ENCODE measurements at regions not wholly inside any gene's neighbourhood (a gene's known extent, or its start where the extent isn't known, plus 50 kb on each side); places are given as distances from the start of the nearest gene placed in this dataset.

DNA sequence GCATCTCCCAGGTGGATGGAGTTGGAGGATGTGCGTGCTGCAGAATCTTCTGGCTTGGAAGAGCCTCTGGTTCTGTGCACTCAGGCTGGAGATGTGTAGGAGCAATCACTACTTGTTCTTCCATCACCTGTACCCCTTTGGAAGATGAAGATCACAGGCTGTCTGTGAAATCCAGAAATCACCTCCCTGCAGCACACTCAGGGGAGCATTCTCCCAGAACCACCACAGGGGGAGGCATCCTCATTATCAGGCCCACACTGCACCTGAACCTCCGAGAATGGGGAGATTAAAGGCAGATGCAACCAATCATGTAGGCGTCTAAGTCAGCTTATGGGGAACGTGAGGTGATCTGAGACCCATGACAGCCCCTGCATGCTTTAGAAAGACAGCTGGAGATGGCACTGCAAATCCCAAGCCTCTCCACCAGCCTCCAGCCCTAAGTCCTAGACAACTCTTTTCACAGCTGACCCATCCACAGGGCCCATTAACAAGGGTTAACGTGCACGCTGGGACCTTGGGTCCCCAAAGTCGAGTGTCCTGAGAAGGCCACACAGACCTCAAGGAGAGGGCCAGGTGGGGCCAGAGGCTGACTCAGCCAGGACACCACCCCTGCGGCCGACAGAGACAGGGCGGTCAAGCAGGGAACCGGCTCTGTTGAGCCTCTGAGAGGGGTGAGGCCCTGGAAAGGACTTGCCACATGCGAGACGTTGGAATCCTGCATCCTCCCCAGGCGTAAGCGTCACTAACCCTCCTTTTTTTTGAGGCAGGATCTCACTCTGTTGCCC, 314.9 kb downstream of the EIPR1 start:
- no peak for DNase-seq (ENCODE audit: low read depth, low spot score)

DNA sequence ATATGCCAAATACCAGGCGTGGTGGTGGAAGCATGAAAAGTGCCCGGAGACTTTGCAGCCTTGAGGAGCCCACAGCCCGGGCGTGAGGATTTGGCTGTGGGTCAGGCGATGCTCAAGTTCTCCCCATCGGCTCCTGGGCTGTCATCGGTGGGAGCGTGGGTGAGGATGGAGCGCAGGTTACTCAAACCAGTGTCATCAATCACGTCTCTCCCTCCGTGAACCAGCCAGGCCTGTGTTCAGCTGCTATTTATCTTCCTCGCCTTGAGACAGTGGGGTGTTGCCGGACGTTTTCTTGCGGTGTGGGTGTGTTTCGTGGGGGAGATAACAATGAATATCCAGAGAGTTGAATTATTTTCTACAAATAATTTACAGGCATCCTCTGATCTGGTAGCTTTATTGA, 317.6 kb downstream of the EIPR1 start:
- DNase-seq (ENCODE audit: low read depth, low spot score) = no peak

DNA sequence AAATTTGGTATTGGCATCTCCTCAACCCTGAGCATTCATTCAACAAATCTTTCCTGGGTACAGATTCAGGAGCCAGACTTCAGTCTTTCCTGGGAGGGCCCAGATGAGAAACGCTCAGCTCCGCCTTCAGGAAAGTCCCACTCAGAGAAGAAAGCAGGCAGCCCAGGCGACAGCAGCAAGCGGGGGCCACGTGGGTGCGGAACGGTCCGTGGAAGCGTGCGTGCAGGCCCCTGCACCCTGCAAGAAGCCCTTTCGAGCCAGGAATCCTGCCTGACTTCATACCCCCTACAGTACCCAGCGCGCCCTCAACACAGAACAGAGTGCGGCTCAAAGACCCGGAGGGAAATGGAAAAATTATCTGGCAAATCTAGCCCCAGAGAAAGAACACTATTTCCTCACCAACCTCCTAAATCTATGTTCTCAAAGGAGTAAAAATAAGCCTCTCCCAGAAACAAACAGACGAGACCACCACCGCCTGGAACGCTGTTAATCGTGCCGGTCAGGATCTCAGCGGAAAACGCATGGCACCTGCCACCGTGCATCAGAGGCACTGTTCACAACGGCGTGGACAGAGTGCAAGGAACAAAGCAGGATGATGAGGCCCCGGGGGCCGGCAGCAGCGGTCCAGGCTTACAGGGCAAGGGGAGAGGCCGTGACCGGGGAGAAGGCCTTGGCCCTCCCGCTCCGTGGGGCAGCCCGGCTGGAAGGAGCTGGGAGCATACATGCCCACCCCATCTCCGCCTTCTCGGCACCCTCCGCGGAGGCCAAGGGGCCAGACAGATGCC, 318.3 kb downstream of the EIPR1 start:
- DNase-seq (ENCODE audit: low read depth, low spot score) = no peak

DNA sequence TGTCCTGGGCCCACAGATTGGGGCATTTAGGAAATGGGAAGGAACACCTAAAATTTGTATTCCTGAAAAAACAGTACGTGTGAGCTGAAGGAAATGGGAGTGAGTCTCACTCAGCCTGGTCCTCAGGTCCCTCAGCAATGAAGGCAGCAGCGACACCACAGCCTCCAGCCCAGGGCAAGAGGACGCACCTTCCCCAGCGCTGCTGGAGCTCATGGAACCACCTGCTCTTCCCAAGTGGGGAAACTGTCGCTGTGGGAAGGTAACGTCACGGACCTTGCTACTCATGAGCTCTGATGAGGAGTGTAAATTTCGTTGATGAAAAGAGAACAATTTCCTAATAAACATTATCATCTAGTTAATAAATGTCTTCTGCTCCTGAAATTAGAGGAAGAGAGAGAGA, 323.6 kb downstream of the EIPR1 start:
- no peak for DNase-seq (ENCODE audit: low read depth, low spot score)

DNA sequence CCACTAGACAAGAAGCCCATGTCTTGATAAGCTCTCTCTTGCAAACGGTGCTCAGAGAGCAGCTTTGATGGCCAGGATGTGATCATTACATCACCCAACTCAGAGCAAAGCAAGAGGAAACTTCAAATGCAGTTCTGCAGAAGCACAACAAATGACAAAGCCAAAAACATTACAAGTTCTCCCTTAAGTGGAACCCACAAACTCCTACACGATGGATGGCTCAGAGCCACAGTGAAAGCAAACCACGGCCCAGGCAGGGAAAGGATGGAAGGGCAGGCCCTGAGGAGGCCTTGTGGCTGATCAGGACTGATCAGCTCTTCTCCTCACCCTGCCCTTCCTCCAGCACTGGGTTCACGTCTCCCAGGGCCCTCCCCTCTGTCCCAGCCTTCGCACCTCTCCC, 326.4 kb downstream of the EIPR1 start:
- DNase-seq (ENCODE audit: low read depth, low spot score) = no peak

DNA sequence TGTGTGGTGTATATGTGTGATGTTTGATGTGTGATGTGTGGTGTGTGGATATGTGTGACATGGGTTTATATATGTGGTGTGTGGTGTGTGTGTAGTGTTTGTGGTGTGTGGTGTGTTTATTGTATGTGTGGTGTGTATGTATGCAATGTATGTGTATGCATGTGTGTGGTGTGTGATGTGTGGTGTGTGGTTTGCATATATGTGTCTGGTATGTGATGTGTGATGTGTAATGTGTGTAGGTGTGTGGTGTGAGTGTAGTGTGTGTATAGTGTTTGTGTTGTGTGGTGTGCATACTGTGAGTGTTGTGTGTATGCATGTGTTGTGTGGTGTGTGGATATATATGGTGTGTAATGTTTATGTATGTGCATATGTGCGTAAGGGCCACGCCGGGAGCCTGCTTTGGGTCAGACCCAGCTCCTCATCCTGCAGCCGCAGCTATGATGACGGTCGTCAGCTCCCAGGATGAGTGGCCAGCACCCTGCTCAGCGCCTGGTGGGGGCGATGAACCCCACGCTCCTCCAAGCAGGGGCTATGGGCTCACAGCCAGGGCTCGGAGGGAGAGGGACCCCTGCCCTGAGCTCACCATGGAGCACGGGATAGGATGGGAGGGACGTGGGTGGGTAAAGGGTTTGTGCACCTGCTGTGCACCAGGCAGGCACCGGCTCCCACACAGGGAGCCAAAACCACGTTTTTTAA, 331.3 kb downstream of the EIPR1 start:
- no peak for DNase-seq (ENCODE audit: low read depth, low spot score)

DNA sequence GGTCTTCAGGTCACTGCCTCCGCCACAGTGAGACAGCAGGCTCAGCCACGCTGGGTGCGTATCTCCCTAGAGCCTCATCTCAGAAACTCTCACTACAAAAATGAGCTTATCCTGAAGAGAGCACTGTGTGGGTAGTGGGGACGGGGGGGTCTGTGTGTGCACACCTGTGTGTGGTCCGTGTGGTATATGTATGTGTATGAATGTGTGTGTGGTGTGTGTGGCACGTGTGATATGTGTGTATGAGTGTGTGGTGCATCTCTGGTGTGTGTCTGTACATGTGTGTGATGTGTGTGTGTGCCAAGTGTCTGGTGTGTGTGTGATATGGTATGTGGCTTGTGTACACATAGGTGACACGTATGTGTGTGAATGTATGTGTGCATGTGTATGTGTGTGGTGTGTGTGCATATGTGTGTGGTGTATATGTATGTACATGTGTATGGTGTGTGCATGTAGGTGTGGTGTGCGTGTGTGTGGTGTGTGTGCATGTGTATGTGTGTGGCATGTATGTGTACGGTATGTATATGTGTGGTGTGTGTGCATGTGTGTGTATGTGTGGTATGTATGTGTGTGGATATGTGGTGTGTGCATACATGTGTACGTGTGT, 332.2 kb downstream of the EIPR1 start:
- DNase-seq (ENCODE audit: low read depth, low spot score) = no peak

DNA sequence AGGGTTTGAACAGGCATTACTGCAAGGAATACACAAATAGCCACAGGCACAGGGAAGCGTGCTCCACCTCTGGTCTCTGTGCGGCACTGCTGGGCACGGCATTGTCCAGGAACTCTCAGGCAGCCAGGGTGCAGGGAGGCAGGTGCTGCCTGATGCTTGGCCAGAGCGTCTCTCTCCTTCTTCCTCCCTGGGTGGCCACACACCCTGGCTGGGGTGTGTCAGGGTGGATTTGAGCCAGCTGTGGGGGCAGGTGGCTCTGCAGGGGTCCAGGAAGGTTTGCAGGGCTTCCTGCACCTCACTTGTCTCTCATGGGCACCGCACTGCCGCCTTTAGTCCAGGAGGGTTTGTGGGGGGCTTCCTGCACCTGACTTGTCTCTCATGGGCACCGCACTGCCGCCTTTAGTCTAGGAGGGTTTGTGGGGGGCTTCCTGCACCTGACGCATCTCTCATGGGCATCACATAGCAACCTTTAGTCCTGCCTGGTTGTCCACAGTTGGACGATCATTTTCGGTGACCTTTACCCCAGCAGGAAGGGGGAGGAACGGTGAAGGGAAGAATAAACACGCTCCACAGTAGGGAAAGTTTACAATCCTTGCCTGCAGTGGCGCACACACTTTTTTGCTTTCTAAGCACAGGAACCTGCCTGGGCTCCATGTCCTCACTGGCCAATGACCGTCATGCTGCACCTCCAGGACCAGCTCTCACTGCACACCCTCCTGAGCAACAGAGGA, 332.9 kb downstream of the EIPR1 start:
- no peak for DNase-seq (ENCODE audit: low read depth, low spot score)

DNA sequence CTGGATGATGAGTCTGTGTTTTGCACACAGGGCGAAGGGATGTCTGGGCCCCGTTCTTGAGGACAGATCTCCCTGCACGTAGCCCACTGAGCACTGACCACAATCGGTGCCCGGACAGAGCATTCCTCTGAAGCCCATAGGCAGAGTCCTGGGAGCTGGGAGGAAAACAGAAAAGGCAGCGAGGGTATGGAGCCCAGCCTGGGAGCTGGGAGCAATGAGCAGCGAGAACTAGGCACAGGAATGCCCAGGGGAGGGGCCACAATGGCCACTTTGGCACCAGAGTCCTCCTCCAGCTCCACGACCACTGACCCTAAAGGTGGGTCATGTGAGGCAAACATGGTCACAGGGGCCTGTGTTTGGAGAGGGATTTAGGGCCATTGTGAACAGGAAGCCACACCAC, 333.9 kb downstream of the EIPR1 start:
- DNase-seq (ENCODE audit: low read depth, low spot score) = no peak

DNA sequence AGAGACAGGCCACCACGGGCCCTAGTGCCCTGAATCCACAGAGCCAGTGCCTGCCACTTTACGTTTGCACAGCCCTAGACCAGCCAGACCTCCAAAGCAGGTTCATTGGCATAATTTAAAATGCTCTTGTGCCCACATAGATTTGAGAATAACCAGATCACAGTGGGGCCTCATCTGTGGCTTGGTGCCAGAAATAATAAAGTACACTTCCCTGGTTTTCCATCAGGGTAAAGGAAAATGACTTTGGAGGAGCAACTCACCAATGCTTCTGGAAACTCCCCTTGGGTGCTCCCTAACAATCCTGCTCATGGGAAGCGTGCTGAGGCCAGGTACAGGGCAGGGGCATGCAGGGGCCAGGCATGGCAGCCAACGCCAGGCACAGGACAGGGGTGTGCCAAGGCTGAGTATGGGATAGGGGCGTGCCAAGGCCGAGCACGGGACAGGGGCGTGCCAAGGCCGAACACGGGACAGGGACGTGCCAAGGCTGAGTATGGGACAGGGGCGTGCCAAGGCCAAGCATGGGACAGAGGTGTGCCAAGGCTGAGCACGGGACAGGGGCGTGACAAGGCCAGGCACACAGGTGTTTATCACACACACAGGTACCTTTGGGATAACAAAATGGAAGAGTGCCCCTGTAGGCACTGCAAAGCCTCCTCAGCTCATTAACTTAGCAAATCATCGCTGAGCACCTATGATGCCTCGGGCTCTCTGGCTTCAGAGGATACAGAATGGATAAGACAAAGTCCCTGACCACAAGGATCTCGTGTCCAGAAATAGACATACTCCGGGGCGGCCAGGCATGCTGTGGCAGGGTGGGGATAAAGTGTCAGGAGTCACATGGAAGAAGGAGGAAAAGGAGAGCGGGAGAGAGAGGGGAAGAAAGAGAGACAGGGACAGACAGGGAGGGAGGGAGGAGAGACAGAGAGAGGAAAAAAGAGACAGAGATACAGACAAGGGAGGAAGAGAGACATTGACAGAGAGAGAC, 334.7 kb downstream of the EIPR1 start:
- DNase-seq (ENCODE audit: low read depth, low spot score) = no peak

DNA sequence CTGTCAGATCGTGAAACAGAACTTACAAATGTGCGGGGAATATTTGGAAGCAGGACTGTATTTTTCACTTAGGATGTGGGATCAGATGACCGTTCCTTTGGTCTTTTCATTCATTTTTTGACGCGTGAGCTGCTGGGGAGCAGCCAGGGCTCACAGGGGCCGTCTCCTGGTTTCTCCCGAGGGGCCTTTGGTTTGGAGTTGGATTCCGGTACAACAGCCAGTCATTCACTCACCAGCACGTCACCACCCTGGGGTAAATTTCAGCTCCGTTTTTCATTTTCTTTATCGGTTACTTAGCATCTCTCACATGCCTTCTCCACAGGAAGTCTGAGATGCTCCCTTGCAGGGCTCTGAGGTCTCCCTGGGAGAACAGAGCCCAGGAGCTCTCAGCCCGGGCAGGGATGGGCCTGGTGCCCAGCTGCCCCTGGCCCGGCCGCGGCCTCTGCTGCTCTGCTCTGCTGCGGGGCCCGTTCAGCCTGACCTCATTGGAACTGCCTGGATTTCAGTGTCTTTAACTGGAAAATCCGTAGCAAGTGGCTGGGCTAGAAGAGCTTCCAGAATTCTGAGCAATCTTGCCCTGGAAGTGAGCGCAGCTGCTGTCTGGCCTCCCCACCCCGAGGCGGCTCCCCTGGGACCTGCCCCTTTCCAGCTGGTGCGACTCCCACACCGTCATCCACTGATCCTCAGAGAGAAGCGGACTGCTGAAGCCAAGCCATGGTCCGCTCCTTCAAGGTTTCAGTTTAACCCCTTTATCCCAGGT, 335.6 kb downstream of the EIPR1 start:
- DNase-seq (ENCODE audit: low read depth, low spot score) = no peak

DNA sequence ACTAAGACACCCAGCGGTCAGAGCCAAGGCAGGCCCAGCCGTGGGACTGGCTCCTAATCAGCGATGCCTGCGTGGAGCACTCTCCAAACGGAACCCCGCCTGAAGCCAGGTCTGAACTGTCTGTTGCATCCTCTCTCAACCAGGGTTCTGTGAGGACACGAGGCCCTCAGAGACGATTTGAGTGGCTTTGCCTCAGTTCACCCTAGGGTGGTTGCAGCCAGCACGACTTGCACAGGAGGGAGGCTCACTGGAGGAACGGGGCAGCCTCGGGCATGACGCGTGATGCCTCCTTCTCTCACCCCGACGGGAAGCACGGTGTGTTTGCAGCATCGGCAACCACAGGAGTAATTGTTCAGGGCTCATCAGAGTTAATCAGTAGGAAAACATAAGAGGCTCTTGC, 336.4 kb downstream of the EIPR1 start:
- DNase-seq (ENCODE audit: low read depth, low spot score) = no peak

DNA sequence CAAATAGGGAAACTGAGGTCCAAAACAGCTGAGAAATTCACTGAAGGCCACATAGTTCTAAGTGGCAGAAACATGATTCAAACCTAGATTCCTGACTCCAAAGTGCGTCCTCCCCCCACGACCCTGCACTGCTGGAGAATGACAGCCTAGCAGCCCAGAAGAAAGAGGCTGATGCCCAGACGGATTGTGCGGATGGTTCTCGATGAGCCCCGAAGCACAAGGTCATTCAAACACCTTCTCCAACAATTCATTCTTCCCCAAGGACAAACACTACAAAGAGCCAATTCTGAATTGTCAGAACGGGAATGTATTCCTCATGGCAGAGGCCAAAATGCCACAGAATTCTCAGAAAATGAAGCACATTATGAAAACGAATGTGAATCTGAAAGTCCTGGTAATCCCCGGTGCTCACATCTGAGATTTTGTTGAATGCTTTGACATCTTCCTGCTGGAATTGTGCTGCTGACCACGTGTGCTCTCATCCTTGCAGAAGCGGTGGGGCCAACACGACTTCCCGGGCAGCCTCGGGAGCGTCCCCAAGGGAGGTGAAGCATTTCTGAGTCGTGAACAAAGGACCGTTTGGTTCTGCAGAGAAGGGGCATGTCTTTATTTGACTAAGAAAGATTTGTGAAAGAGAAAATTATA, 337.0 kb downstream of the EIPR1 start:
- no peak for DNase-seq (ENCODE audit: low read depth, low spot score)

DNA sequence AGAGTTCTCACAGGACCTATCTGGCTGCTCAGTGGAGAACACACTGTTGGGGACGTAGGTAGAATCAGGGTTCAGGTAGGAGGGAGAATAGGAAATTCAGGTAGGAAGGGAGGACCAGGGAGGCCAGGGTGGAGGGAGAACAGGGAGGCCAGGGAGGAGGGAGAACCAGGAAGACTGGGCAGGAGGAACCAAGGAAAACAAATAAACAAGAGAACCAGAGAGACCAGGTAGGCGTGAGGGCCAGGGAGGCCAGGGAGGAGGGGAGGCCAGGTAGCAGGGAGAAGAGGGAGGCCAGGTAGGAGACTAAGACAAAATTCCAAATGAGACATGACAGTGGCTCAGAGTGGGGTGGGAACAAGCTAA, 337.6 kb downstream of the EIPR1 start:
- DNase-seq (ENCODE audit: low read depth, low spot score) = no peak

DNA sequence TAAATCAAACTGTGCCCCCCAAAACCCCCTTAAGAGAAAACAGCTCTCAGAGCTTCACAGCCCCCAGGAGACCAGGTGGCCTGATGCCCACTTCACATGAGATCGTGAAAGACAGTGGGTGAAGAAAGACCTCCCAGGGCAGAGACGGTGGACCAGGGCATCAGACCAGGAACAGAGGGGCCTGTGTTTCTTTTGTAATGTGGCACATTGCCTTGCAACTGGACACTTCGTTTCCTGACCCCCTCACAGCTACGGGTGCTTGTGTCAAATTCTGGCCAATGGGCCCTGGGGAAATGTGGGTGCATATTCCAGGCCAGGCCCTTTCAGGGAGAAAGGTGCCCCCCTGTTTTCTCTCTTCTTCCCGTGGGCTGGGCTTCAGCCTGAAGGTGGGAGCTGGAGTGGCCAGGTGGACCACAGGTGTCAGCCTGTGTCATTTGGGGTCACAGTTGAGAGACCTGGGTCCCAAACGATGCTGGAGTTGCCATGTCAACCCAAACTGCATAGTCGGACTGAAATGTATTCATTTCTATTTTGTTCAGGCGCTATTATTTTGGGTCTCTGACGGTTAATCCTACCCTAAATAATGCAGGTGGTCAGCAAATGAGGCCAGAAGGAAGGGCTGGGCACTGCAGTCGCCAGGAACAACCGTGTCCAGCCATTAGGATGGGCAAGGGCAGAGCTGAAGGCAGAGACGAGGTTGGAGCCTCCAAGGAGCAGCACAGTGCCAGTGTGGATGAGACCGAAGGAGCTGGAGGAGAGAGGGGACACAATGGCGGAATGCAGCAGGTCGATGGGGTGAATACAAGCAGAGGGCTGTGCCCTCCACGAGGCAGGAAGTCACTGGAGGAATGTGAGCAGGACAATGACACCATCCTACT, 338.2 kb downstream of the EIPR1 start:
- no peak for DNase-seq (ENCODE audit: low read depth, low spot score)

DNA sequence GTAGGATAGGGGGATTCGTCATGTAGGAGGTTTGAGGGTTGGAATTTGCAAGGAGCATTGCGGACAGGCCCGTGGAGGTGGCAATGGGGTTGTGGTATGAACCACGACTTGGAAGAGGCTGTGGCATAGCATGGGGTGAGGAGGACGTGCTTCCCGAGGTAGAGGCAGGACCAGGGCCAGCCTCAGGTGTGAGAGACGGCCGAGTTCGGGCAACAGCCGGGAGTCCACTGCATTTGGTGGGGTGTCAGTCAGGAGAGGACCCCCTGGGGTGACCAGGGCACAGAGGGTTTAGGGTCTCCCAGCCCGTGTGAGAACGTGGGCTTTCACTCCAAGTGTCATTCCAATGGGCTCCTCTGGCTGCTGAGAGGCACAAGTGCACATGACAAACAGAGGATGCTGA, 339.0 kb downstream of the EIPR1 start:
- DNase-seq (ENCODE audit: low read depth, low spot score) = no peak

DNA sequence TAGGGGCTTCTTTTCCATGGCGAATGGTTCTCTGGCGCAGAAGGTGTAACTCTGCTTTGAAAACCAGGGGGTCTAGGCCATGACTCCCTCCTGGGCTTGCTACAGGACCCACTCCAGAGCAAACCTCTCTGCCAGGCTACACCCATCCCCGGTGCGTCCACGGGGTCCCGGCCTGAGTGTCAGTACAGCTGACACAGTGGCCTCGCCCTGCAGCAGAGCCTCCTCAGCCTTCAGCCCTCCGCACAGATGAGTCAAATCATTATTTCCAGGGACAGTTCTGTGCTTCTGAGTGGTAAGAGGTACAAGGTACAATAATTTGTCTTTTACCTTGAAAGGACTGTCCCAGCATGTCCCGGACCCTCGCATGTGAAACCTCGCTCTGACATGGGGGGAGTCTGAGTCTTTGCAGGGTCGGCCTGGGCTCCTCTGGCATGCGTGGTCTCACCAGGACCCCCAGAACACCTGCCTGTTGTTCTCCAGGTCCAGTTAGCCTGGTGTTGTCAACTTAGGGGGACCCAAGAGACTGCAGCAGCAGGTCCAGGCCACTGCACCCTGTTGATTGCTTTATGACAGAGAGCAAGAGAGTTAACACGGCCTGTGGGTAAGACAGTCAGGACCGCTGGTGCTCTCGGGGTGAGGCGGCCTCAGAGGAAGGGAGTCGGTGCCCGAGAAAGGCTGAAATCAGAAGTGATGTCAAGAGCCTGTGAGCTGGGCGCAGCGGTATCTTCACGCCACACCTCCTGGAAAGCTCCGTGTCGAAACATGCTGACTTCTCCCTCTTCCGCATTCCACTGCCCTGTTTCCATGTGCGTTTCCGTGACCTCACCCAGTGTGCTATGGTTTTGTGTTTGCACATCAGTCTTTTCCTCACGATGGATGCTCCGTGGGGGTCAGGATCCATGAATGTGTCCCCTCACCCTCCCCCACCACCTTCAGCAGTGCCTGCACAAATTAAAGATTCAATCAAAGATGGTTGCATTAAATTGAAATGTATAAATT, 340.1 kb downstream of the EIPR1 start:
- no peak for DNase-seq (ENCODE audit: low read depth, low spot score)

Measured in activated naive CD8-positive, alpha-beta T cell treated with anti-CD3 and anti-CD28 coated beads, Interleukin-2, amount 50 U/mL, for 16 hours (primary cell).